ENCODE measurements at regions not wholly inside any gene's neighbourhood (a gene's known extent, or its start where the extent isn't known, plus 50 kb on each side); places are given as distances from the start of the nearest gene placed in this dataset.
"Not testable (repeated sequence)": the region's sequence is repeated elsewhere in the genome, so short reads cannot be mapped to it uniquely, and the experiment has no call there.

GRCh38 chr7:153036396-153037063 is 277.0 kb downstream of the ACTR3B start:
- Mint-ChIP-seq H3K36me3 (no peaks in the 10 kb centered on the region), H3K4me1 (no peaks in the 10 kb centered on the region), H3K27me3 (ENCODE audit: low read depth in 3 of 3) (peaks cover 0 to 4% (median 0%) of the 10 kb centered on the region in 3 donors), H3K27ac (no peak overlapping the region), H3K9me3 (peaks cover 0 to 2% (median 0%) of the 10 kb centered on the region in 6 donors), H3K4me3 (no peak overlapping the region)
- no peak for DNase-seq

GRCh38 chr7:153043440-153043839 is 283.9 kb downstream of the ACTR3B start:
- Mint-ChIP-seq H3K4me3 (no peak overlapping the region), H3K4me1 (no peaks in the 10 kb centered on the region), H3K27ac (no peak overlapping the region), H3K27me3 (ENCODE audit: low read depth in 3 of 3) (peaks cover 0 to 2% (median 0%) of the 10 kb centered on the region in 3 donors), H3K9me3 (peaks cover 0 to 5% (median under 1%) of the 10 kb centered on the region in 6 donors), H3K36me3 (no peaks in the 10 kb centered on the region)
- DNase-seq, result no peak

- H3K27ac Mint-ChIP-seq, result no peak overlapping the region
- H3K36me3 Mint-ChIP-seq, result no peaks in the 10 kb centered on the region
- no peak for DNase-seq
- H3K9me3 Mint-ChIP-seq, result peaks cover 0 to 5% (median under 1%) of the 10 kb centered on the region in 6 donors
- peaks cover 0 to 2% (median 0%) of the 10 kb centered on the region in 3 donors for H3K27me3 Mint-ChIP-seq (ENCODE audit: low read depth in 3 of 3)
- H3K4me1 Mint-ChIP-seq, result no peaks in the 10 kb centered on the region
- H3K4me3 Mint-ChIP-seq, result no peak overlapping the region
Measured at GRCh38 chr7:153044981-153045380, 285.4 kb downstream of the ACTR3B start.

- Mint-ChIP-seq H3K9me3 (peaks cover 0 to 6% (median 0%) of the 10 kb centered on the region in 6 donors), H3K27me3 (ENCODE audit: low read depth in 3 of 3) (peaks cover 0 to 3% (median 2%) of the 10 kb centered on the region in 3 donors), H3K36me3 (no peaks in the 10 kb centered on the region), H3K27ac (no peak overlapping the region), H3K4me3 (no peak overlapping the region), H3K4me1 (no peaks in the 10 kb centered on the region)
- no peak for DNase-seq
Measured at GRCh38 chr7:153047079-153047959, 287.8 kb downstream of the ACTR3B start.

GRCh38 chr7:153052206-153052605 is 292.7 kb downstream of the ACTR3B start:
- H3K27me3 Mint-ChIP-seq (ENCODE audit: low read depth in 3 of 3), result peaks cover 0 to 4% (median 2%) of the 10 kb centered on the region in 3 donors

GRCh38 chr7:153061910-153062528 is 302.5 kb downstream of the ACTR3B start:
- Mint-ChIP-seq H3K9me3 (peaks cover 0 to 24% (median 2%) of the 10 kb centered on the region in 6 donors), H3K36me3 (no peaks in the 10 kb centered on the region), H3K27me3 (ENCODE audit: low read depth in 3 of 3) (peaks cover 0 to 2% (median 0%) of the 10 kb centered on the region in 3 donors)

More at GRCh38 chr7:153052206-153052605, 292.7 kb downstream of the ACTR3B start:
- H3K36me3 Mint-ChIP-seq, result no peaks in the 10 kb centered on the region
- no peaks in the 10 kb centered on the region for H3K4me1 Mint-ChIP-seq
- H3K4me3 Mint-ChIP-seq, result no peak overlapping the region
- peaks cover 0 to 3% (median under 1%) of the 10 kb centered on the region in 6 donors for H3K9me3 Mint-ChIP-seq
- no peak for DNase-seq
- no peak overlapping the region for H3K27ac Mint-ChIP-seq

GRCh38 chr7:153065051-153065450 is 305.5 kb downstream of the ACTR3B start:
- Mint-ChIP-seq H3K4me1 (no peaks in the 10 kb centered on the region), H3K36me3 (no peaks in the 10 kb centered on the region)

More at GRCh38 chr7:153061910-153062528, 302.5 kb downstream of the ACTR3B start:
- no peak overlapping the region for H3K4me3 Mint-ChIP-seq
- no peak overlapping the region for H3K27ac Mint-ChIP-seq
- DNase-seq, result no peak
- no peaks in the 10 kb centered on the region for H3K4me1 Mint-ChIP-seq

GRCh38 chr7:153066711-153067110 is 307.2 kb downstream of the ACTR3B start:
- Mint-ChIP-seq H3K27ac (no peak overlapping the region), H3K9me3 (peaks cover 0 to 8% (median under 1%) of the 10 kb centered on the region in 6 donors), H3K36me3 (no peaks in the 10 kb centered on the region), H3K27me3 (ENCODE audit: low read depth in 3 of 3) (no peaks in the 10 kb centered on the region), H3K4me1 (no peaks in the 10 kb centered on the region), H3K4me3 (no peak overlapping the region)
- no peak for DNase-seq

More at GRCh38 chr7:153065051-153065450, 305.5 kb downstream of the ACTR3B start:
- Mint-ChIP-seq H3K27ac (no peak overlapping the region), H3K9me3 (peaks cover 0 to 13% (median under 1%) of the 10 kb centered on the region in 6 donors), H3K27me3 (ENCODE audit: low read depth in 3 of 3) (peaks cover 0 to 2% (median 0%) of the 10 kb centered on the region in 3 donors), H3K4me3 (no peak overlapping the region)
- DNase-seq, result no peak

GRCh38 chr7:153070141-153070540 is 310.6 kb downstream of the ACTR3B start:
- H3K36me3 Mint-ChIP-seq, result peaks cover 0 to 3% (median 0%) of the 10 kb centered on the region in 3 donors
- no peak overlapping the region for H3K4me3 Mint-ChIP-seq
- DNase-seq, result no peak
- H3K27ac Mint-ChIP-seq, result no peak overlapping the region
- H3K27me3 Mint-ChIP-seq (ENCODE audit: low read depth in 3 of 3), result peaks cover 0 to 3% (median 0%) of the 10 kb centered on the region in 3 donors
- no peaks in the 10 kb centered on the region for H3K4me1 Mint-ChIP-seq
- peaks cover 0 to 8% (median 0%) of the 10 kb centered on the region in 6 donors for H3K9me3 Mint-ChIP-seq

- Mint-ChIP-seq H3K27me3 (ENCODE audit: low read depth in 3 of 3) (peaks cover 0 to 3% (median 0%) of the 10 kb centered on the region in 3 donors), H3K36me3 (peaks cover 0 to 3% (median 0%) of the 10 kb centered on the region in 3 donors), H3K4me1 (no peaks in the 10 kb centered on the region), H3K27ac (no peak overlapping the region), H3K9me3 (peaks cover 0 to 4% (median 0%) of the 10 kb centered on the region in 6 donors), H3K4me3 (no peak overlapping the region)
- DNase-seq, result no peak
Measured at GRCh38 chr7:153072806-153073205, 313.3 kb downstream of the ACTR3B start.

GRCh38 chr7:153076289-153076688 is 316.7 kb downstream of the ACTR3B start:
- not testable (repeated sequence) for H3K36me3 Mint-ChIP-seq; H3K9me3 Mint-ChIP-seq; H3K27me3 Mint-ChIP-seq (ENCODE audit: low read depth in 3 of 3); H3K4me1 Mint-ChIP-seq; H3K4me3 Mint-ChIP-seq; DNase-seq; H3K27ac Mint-ChIP-seq

GRCh38 chr7:153081496-153081895 is 321.9 kb downstream of the ACTR3B start:
- H3K9me3 Mint-ChIP-seq, result peaks cover 0 to 6% (median 2%) of the 10 kb centered on the region in 6 donors
- peaks cover 0 to 5% (median 3%) of the 10 kb centered on the region in 3 donors for H3K27me3 Mint-ChIP-seq (ENCODE audit: low read depth in 3 of 3)
- H3K4me3 Mint-ChIP-seq, result no peak overlapping the region
- H3K4me1 Mint-ChIP-seq, result no peaks in the 10 kb centered on the region
- H3K27ac Mint-ChIP-seq, result no peak overlapping the region
- H3K36me3 Mint-ChIP-seq, result no peaks in the 10 kb centered on the region
- DNase-seq, result no peak

- Mint-ChIP-seq H3K9me3 (peaks cover 0 to 7% (median 2%) of the 10 kb centered on the region in 6 donors), H3K27me3 (ENCODE audit: low read depth in 3 of 3) (peaks cover 0 to 5% (median 3%) of the 10 kb centered on the region in 3 donors), H3K27ac (no peak overlapping the region)
Measured at GRCh38 chr7:153084278-153084677, 324.7 kb downstream of the ACTR3B start.

More at GRCh38 chr7:153084278-153084677, 324.7 kb downstream of the ACTR3B start:
- Mint-ChIP-seq H3K4me3 (no peak overlapping the region), H3K36me3 (no peaks in the 10 kb centered on the region), H3K4me1 (no peaks in the 10 kb centered on the region)
- DNase-seq, result no peak

All from immature natural killer cell (primary cell).